BLaER1 (cell line): ENCODE measurements at regions not wholly inside any gene's neighbourhood (a gene's known extent, or its start where the extent isn't known, plus 50 kb on each side); places are given as distances from the start of the nearest gene placed in this dataset.

Source experiments
- H3K27ac ChIP-seq: shearing (Covaris generic); formaldehyde crosslinking; 2 replicates; pipeline ENCODE4 v1.8.1; 2022
- H3K27me3 ChIP-seq: shearing (Covaris generic); formaldehyde crosslinking; 2 replicates; pipeline ENCODE4 v1.8.1; 2022
- H3K36me3 ChIP-seq: shearing (Covaris generic); formaldehyde crosslinking; 2 replicates; pipeline ENCODE4 v1.8.1; 2022
- H3K4me1 ChIP-seq: shearing (Covaris generic); formaldehyde crosslinking; 2 replicates; pipeline ENCODE4 v1.8.1; 2022
- H3K4me2 ChIP-seq: shearing (Covaris generic); formaldehyde crosslinking; 2 replicates; pipeline ENCODE4 v1.8.1; 2022
- H3K4me3 ChIP-seq: shearing (Covaris generic); formaldehyde crosslinking; 2 replicates; pipeline ENCODE4 v1.8.1; 2022
- H3K9ac ChIP-seq: shearing (Covaris generic); formaldehyde crosslinking; 2 replicates; pipeline ENCODE4 v1.8.1; 2022
- H3K9me3 ChIP-seq: shearing (Covaris generic); formaldehyde crosslinking; 2 replicates; pipeline ENCODE4 v1.8.1; 2022
- H4K20me1 ChIP-seq: shearing (Covaris generic); formaldehyde crosslinking; 2 replicates; pipeline ENCODE4 v1.8.1; 2022
- Cebpa-rat ChIP-seq: shearing (Covaris generic); IDR thresholded peaks from 2 replicates; pipeline ENCODE4 v1.8.1; 2022

GRCh38 chr1:232456714-232457113 lies 173.2 kb downstream of the SIPA1L2 start:
- Histone ChIP-seq H3K4me2 (no peak overlapping the region), H4K20me1 (no peaks in the 10 kb centered on the region), H3K9ac (no peak overlapping the region), H3K27ac (no peak overlapping the region), H3K36me3 (no peaks in the 10 kb centered on the region), H3K9me3 (no peaks in the 10 kb centered on the region), H3K27me3 (no peaks in the 10 kb centered on the region), H3K4me1 (peaks cover 7% of the 10 kb centered on the region; the same call in 1 of the 2 replicates), H3K4me3 (no peak overlapping the region)
- TF ChIP-seq Cebpa-rat: no peak

DNA sequence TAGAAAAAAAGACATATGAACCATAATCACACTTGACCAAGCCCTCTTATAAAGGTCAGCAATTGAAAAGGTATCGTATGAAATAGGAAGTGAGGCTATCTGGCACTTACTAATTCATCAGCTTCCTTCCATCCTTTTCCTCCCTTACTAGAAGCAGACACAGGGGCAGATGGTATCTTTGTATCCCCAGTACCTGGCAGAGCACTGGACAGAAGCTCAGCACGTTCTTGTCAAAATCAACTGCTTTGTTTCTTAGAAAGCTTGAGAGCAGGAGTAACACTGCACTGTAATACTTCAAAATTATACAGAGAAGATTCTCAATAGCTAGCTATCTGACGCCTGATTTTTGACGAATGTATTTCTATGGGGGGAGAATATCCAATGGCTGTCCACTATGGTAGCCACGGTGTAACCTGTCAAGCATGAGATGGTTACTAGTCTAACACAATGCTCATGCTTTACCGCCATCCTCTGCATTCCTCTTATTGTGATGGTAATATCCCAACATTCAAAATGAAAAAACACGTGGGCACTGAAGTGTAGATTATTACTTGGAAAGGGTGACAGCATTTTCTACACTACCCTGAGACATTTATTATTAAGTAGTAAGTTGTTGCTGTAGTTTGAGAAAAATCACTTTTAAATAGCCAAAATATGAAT lies 175.6 kb downstream of the SIPA1L2 start:
- Histone ChIP-seq H3K4me1 (peaks cover 7% of the 10 kb centered on the region; the same call in 1 of the 2 replicates), H3K27me3 (no peaks in the 10 kb centered on the region), H3K9me3 (no peaks in the 10 kb centered on the region), H3K9ac (no peak overlapping the region), H3K4me3 (no peak overlapping the region), H3K36me3 (no peaks in the 10 kb centered on the region), H3K27ac (no peak overlapping the region), H3K4me2 (no peak overlapping the region), H4K20me1 (no peaks in the 10 kb centered on the region)
- TF ChIP-seq Cebpa-rat: no peak

- Histone ChIP-seq H4K20me1 (no peaks in the 10 kb centered on the region), H3K4me1 (peaks cover 7% of the 10 kb centered on the region; the same call in 1 of the 2 replicates), H3K27me3 (no peaks in the 10 kb centered on the region), H3K4me2 (no peak overlapping the region), H3K4me3 (no peak overlapping the region), H3K27ac (no peak overlapping the region), H3K36me3 (no peaks in the 10 kb centered on the region), H3K9me3 (no peaks in the 10 kb centered on the region), H3K9ac (no peak overlapping the region)
- no peak for TF ChIP-seq Cebpa-rat
These were observed 177.0 kb downstream of the SIPA1L2 start for GRCh38 chr1:232452736-232453440.

DNA sequence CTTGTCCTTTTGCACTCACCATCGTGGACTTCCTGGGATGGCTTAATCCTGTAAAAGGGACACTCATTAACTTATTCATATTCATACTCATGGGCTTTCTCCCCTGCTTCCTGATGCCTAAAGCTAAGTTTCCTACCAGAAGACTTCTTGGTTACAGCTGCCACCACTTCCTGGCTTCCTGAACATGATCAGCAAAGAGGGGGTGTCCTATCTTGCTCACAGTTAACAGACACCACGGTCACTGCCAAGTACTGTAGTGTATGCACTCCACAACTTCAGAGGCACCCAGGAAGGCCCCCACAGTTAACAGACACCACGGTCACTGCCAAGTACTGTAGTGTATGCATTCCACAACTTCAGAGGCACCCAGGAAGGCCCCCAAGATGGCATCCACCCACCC lies 177.8 kb downstream of the SIPA1L2 start:
- Histone ChIP-seq H3K9me3 (no peaks in the 10 kb centered on the region), H3K27me3 (no peaks in the 10 kb centered on the region), H3K4me3 (no peak overlapping the region), H3K36me3 (no peaks in the 10 kb centered on the region), H4K20me1 (no peaks in the 10 kb centered on the region), H3K4me2 (peak overlapping the region; percentile 36), H3K27ac (peak overlapping the region; percentile 29; the same call in 1 of the 2 replicates), H3K4me1 (peaks cover 7% of the 10 kb centered on the region; the same call in 1 of the 2 replicates), H3K9ac (no peak overlapping the region)
- no peak for TF ChIP-seq Cebpa-rat

DNA sequence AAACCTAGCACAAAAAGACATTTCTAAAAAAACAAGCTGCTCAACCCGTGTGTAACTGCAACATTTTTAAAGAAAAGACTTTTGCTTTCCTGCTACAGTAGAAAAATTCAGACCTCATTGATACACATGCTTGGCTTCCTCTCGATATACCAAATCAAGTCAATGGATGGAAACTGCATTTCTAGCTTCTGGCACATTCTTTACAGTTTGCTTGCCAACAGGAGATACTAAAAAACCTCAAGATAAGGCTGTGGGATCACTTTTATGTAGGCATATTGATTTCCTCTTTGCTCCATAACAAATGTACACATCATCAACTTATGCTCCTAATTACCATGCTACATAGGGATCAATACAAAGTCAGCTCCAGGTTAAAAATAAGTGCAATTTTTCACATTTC lies 178.4 kb downstream of the SIPA1L2 start:
- no peak overlapping the region for H3K27ac ChIP-seq
- no peak overlapping the region for H3K9ac ChIP-seq
- no peaks in the 10 kb centered on the region for H4K20me1 ChIP-seq
- no peaks in the 10 kb centered on the region for H3K27me3 ChIP-seq
- H3K4me2 ChIP-seq: no peak overlapping the region
- no peak for TF ChIP-seq Cebpa-rat
- H3K9me3 ChIP-seq: no peaks in the 10 kb centered on the region
- no peak overlapping the region for H3K4me3 ChIP-seq
- no peaks in the 10 kb centered on the region for H3K36me3 ChIP-seq
- H3K4me1 ChIP-seq: peaks cover 7% of the 10 kb centered on the region; the same call in 1 of the 2 replicates

DNA sequence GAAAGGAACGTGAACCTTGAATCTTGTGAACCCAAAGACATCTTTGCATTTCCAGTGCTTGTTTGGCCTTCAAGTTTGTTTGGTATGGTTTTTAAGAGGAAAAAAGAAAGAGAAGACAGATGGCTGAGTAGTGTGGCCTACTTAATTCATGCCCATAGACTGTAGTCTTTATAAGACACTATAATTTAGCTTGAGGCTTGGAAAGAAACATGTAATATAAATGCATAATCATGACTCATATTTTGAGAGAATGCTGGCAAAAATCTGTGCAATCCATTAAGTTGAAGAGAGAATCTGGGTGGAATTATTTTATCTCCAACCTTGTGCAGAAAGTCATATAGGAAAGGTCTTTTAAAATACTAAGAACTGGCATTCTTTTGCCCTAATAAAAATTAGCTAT lies 179.3 kb downstream of the SIPA1L2 start:
- H3K9ac ChIP-seq: no peak overlapping the region
- peaks cover 7% of the 10 kb centered on the region; the same call in 1 of the 2 replicates for H3K4me1 ChIP-seq
- H4K20me1 ChIP-seq: no peaks in the 10 kb centered on the region
- H3K9me3 ChIP-seq: no peaks in the 10 kb centered on the region
- no peak overlapping the region for H3K27ac ChIP-seq
- no peak overlapping the region for H3K4me3 ChIP-seq
- no peaks in the 10 kb centered on the region for H3K36me3 ChIP-seq
- TF ChIP-seq Cebpa-rat: no peak
- no peak overlapping the region for H3K4me2 ChIP-seq
- H3K27me3 ChIP-seq: no peaks in the 10 kb centered on the region

- H3K27me3 ChIP-seq: no peaks in the 10 kb centered on the region
- H3K9ac ChIP-seq: no peak overlapping the region
- H3K4me3 ChIP-seq: no peak overlapping the region
- no peaks in the 10 kb centered on the region for H3K9me3 ChIP-seq
- no peak for TF ChIP-seq Cebpa-rat
- H3K4me2 ChIP-seq: no peak overlapping the region
- no peak overlapping the region for H3K27ac ChIP-seq
- no peaks in the 10 kb centered on the region for H3K36me3 ChIP-seq
- H3K4me1 ChIP-seq: peaks cover 11% of the 10 kb centered on the region; the same call in 1 of the 2 replicates
- no peaks in the 10 kb centered on the region for H4K20me1 ChIP-seq
These were observed 182.8 kb downstream of the SIPA1L2 start for GRCh38 chr1:232447125-232447524.

DNA sequence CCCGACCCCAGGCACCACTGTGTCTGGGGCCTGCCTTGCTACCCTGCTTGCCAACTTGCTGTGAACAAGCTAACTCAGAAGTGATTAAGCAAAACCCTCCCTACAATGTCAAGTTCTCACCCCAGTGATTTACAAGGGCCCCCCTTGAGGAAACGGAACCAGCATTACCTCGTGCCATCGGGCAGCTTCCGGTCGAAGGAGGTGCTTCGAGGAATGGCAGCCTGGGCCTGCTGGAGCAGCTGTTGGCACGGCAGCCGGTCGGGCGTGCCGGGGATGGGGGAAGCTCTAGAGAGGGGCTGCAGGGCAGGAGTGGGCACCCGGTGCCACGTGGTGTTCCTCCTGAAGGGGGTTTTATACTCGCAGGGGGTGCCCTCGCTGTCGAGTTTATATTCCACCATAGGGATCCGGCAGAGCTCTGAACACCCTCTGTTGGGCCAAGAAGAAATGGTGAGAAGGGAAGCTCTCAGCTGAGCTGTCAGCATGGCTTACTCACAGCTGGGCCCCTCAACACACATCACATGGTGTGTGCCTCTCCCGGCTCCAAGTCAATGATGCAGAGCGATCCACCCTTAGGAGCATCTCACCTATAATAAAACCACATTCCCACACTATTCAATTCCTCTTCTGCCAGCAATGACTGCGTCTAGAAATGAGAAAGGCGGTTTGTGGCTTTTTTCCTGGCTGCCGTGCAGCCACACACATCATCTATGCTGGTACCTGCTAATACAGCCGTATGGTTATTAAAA lies 184.4 kb downstream of the SIPA1L2 start:
- Histone ChIP-seq H4K20me1 (no peaks in the 10 kb centered on the region), H3K36me3 (no peaks in the 10 kb centered on the region), H3K27me3 (no peaks in the 10 kb centered on the region), H3K4me1 (peaks cover 7% of the 10 kb centered on the region; the same call in 1 of the 2 replicates), H3K4me2 (no peak overlapping the region), H3K9ac (no peak overlapping the region), H3K27ac (no peak overlapping the region), H3K4me3 (no peak overlapping the region), H3K9me3 (no peaks in the 10 kb centered on the region)
- no peak for TF ChIP-seq Cebpa-rat

DNA sequence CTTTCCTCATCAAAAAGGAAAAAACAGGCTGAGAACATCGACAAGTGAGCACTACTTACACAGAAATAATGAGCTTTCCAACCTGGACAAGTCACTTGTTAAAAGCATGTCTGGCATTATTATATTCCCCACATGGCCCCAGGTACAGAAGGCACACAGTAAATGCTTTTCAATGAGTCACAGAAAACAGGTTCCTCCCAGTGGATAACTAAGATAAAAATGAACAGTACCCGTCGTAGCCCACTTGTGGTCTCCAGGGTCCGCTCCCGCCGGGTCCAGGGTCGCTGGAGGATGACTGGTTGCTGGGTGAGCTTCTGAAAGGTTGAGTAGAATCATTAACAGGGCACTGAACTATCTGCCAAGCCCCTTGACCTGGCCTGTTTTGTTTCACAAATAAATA lies 186.6 kb downstream of the SIPA1L2 start:
- H3K27ac ChIP-seq: no peak overlapping the region
- no peaks in the 10 kb centered on the region for H3K27me3 ChIP-seq
- peaks cover 7% of the 10 kb centered on the region; the same call in 1 of the 2 replicates for H3K4me1 ChIP-seq
- no peaks in the 10 kb centered on the region; the same call in 1 of the 2 replicates for H3K36me3 ChIP-seq
- H3K9me3 ChIP-seq: no peaks in the 10 kb centered on the region
- no peak overlapping the region for H3K4me3 ChIP-seq
- no peak overlapping the region for H3K9ac ChIP-seq
- H3K4me2 ChIP-seq: no peak overlapping the region
- no peak for TF ChIP-seq Cebpa-rat
- no peaks in the 10 kb centered on the region for H4K20me1 ChIP-seq

DNA sequence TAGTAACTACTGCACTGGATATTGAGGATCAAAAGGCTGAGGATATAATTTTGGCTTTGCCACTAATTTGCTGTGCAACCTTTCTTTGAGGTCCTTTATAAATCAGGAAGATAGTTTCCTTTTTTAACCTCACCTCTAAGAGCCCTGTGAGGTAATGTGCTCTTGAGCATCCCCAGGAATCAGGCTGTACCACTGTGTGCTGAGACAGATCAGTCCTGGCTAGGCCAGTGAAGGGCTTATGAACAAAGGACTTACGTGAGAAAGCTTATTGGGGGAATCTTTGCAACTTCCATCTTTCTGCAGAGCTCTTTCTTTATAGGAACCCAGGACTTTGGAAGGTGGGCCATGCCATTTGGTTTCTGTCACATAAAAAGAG lies 188.9 kb downstream of the SIPA1L2 start:
- no peak overlapping the region for H3K4me3 ChIP-seq
- H3K4me2 ChIP-seq: no peak overlapping the region
- H3K27ac ChIP-seq: no peak overlapping the region
- H4K20me1 ChIP-seq: no peaks in the 10 kb centered on the region
- H3K9me3 ChIP-seq: no peaks in the 10 kb centered on the region
- no peaks in the 10 kb centered on the region; the same call in 1 of the 2 replicates for H3K36me3 ChIP-seq
- H3K9ac ChIP-seq: no peak overlapping the region
- peaks cover 7% of the 10 kb centered on the region; the same call in 1 of the 2 replicates for H3K4me1 ChIP-seq
- no peak for TF ChIP-seq Cebpa-rat
- no peaks in the 10 kb centered on the region for H3K27me3 ChIP-seq
